Tibial nerve (tissue), 4 donors: ENCODE measurements at regions not wholly inside any gene's neighbourhood (a gene's known extent, or its start where the extent isn't known, plus 50 kb on each side); places are given as distances from the start of the nearest gene placed in this dataset.

Experiments
- DNase-seq, 2 donors: peaks; one replicate each; pipeline ENCODE4 v3.0.0-alpha.2; 2019; ENCODE audit warnings: low spot score in 2 of 2
- H3K27ac ChIP-seq, 4 donors: fragments of 200-600 bp; sonication (generic) in 3 of 4; one replicate each; pipeline ENCODE4 v1.5.1; 2017 to 2019; ENCODE audit warnings: mild to moderate bottlenecking in 1 of 4
- H3K27me3 ChIP-seq, 2 donors: fragments of 200-600 bp; sonication (generic) in 1 of 2; one replicate each; pipeline versions ENCODE4 v1.5.1 to v1.6.0; 2017 to 2019
- H3K36me3 ChIP-seq, 3 donors: fragments of 200-600 bp; sonication (generic); one replicate each; pipeline ENCODE4 v1.5.1; 2018 to 2019
- H3K4me1 ChIP-seq, 4 donors: fragments of 200-600 bp; sonication (generic) in 3 of 4; one replicate each; pipeline ENCODE4 v1.5.1; 2017 to 2019
- H3K4me3 ChIP-seq, 4 donors: fragments of 200-600 bp; sonication (generic) in 3 of 4; one replicate each; pipeline ENCODE4 v1.5.1; 2017 to 2019; ENCODE audit warnings: mild to moderate bottlenecking in 1 of 4, moderate library complexity in 1 of 4
- H3K9me3 ChIP-seq, 4 donors: fragments of 200-600 bp; sonication (generic) in 3 of 4; one replicate each; pipeline ENCODE4 v1.5.1; 2017 to 2019
- EP300 ChIP-seq, 2 donors: sonication (generic); formaldehyde crosslinking; IDR thresholded peaks; one replicate each; pipeline ENCODE4 v1.6.1; 2017; ENCODE audit warnings: antibody characterized with exemption in 2 of 2, mild to moderate bottlenecking in 1 of 2
- POLR2A ChIP-seq, 2 donors: fragments of 450-650 bp; IDR thresholded peaks; one replicate each; pipeline ENCODE4 v1.6.1; 2017; ENCODE audit warnings: antibody characterized with exemption in 2 of 2, mild to moderate bottlenecking in 2 of 2, moderate library complexity in 2 of 2
- WGBS, 2 donors: methylation state at CpG; one replicate each; pipeline ENCODE4 v1.1.5; 2018; 5-methylcytosine and 5-hydroxymethylcytosine counted together
- TF ChIP-seq, protein P1 (sequence below), 5 experiments: fragments of 200-600 bp in 3 of 5; fragments of 450-650 bp in 2 of 5; sonication (generic) in 3 of 5; IDR thresholded peaks; one replicate each; pipeline ENCODE4 v1.5.1; 2016 to 2019; ENCODE audit warnings: antibody characterized with exemption in 5 of 5, mild to moderate bottlenecking in 3 of 5, moderate library complexity in 2 of 5

DNA sequence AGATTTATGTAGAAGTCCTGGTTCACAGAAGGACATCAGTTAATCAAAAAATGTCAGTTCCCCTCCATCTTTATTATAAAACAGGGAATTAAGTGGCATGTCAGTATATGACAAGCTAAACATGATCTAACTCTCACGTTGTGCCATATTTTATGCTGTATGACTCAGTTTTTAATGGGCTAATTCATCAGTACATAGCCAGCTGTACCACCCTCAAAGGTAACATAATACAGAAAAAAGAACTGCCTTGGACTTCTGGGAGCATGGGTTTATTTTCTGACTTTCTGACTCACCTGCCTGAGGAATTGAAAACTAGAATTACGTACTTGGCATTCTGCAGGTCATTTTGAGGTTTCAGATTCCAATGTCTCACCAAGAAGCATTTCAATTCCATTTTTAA is 135.7 kb downstream of the CMPK2 start:
- no peaks in the 10 kb centered on the region for H3K9me3 ChIP-seq
- no peak for DNase-seq
- H3K27me3 ChIP-seq: no peaks in the 10 kb centered on the region
- TF ChIP-seq EP300 (IDR thresholded peaks at IDR 0.05) (no peak), POLR2A (IDR thresholded peaks at IDR 0.05) (no peak)
- TF ChIP-seq, protein P1, sequence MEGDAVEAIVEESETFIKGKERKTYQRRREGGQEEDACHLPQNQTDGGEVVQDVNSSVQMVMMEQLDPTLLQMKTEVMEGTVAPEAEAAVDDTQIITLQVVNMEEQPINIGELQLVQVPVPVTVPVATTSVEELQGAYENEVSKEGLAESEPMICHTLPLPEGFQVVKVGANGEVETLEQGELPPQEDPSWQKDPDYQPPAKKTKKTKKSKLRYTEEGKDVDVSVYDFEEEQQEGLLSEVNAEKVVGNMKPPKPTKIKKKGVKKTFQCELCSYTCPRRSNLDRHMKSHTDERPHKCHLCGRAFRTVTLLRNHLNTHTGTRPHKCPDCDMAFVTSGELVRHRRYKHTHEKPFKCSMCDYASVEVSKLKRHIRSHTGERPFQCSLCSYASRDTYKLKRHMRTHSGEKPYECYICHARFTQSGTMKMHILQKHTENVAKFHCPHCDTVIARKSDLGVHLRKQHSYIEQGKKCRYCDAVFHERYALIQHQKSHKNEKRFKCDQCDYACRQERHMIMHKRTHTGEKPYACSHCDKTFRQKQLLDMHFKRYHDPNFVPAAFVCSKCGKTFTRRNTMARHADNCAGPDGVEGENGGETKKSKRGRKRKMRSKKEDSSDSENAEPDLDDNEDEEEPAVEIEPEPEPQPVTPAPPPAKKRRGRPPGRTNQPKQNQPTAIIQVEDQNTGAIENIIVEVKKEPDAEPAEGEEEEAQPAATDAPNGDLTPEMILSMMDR (IDR thresholded peaks at IDR 0.05): no peak
- WGBS, 2 donors: 85 to 93% methylated on average over 2 of the region's 2 CpGs
- no peaks in the 10 kb centered on the region for H3K36me3 ChIP-seq
- no peak overlapping the region for H3K27ac ChIP-seq
- H3K4me3 ChIP-seq: no peak overlapping the region
- no peaks in the 10 kb centered on the region for H3K4me1 ChIP-seq

DNA sequence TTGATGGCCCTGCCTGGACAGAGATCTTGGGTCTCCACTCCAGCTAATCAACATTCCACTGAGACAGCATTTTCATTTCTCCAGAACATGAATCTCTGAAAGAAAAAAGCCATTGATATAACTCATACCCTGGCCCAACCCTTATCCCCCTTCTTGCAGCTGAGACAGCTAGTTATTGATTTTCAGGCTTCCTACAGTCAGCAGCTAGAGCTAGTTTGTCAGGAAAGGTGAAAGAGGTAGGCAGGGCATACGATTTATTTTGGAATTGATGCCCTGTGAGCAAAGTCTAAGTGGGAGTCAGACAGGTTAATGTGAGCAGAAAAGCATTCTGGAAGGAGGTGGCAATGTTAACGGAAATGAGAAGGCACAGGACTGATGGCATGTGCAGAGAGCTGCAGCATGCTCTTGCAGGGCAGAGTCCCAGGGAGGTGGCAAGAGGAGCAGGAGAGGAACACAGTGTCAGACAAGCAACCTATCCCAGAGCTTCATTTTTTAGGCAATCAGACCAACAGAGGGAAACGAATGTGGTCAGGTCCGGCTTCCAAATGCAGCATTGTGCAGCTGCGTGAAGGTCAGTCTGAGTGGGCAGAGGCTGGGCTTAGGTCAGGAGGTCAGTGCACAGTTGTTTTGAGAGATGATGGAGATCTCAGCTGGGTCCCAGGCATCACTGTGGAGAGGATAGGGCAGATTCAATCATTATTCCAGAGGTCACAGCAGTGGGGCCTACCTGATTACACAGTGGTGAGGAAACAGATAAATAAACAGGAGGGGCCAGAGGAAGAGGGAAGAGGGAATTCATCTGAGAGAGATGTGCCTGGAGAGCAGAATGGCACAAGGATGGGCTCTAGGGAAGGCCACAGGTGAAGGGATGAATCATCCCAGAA is 134.8 kb downstream of the CMPK2 start:
- H3K4me1 ChIP-seq: no peaks in the 10 kb centered on the region
- no peaks in the 10 kb centered on the region for H3K27me3 ChIP-seq
- H3K9me3 ChIP-seq: no peaks in the 10 kb centered on the region
- no peak overlapping the region for H3K27ac ChIP-seq
- TF ChIP-seq EP300 (IDR thresholded peaks at IDR 0.05) (no peak), POLR2A (IDR thresholded peaks at IDR 0.05) (no peak)
- TF ChIP-seq, protein P1 (IDR thresholded peaks at IDR 0.05): no peak
- H3K4me3 ChIP-seq: no peak overlapping the region
- DNase-seq: no peak
- H3K36me3 ChIP-seq: no peaks in the 10 kb centered on the region
- WGBS, 2 donors: 41 to 46% methylated on average over 5 of the region's 5 CpGs

GRCh38 chr2:6739547-6739946 is 126.2 kb downstream of the CMPK2 start:
- WGBS, 2 donors: 86% methylated on average over 7 of the region's 7 CpGs
- no peaks in the 10 kb centered on the region for H3K9me3 ChIP-seq
- TF ChIP-seq, protein P1 (IDR thresholded peaks at IDR 0.05): no peak
- no peak for TF ChIP-seq POLR2A (IDR thresholded peaks at IDR 0.05)
- no peak for DNase-seq
- no peak overlapping the region for H3K27ac ChIP-seq
- no peak overlapping the region for H3K4me3 ChIP-seq
- H3K27me3 ChIP-seq: no peaks in the 10 kb centered on the region
- no peaks in the 10 kb centered on the region for H3K4me1 ChIP-seq
- H3K36me3 ChIP-seq: no peaks in the 10 kb centered on the region

GRCh38 chr2:6741229-6741628 is 124.5 kb downstream of the CMPK2 start:
- no peaks in the 10 kb centered on the region for H3K9me3 ChIP-seq
- no peak for DNase-seq
- H3K27me3 ChIP-seq: no peaks in the 10 kb centered on the region
- TF ChIP-seq POLR2A (IDR thresholded peaks at IDR 0.05): no peak
- H3K4me3 ChIP-seq: no peak overlapping the region
- H3K4me1 ChIP-seq: no peaks in the 10 kb centered on the region
- 87 to 91% methylated on average over 1 of the region's 1 CpG for WGBS, 2 donors
- no peak overlapping the region for H3K27ac ChIP-seq
- H3K36me3 ChIP-seq: no peaks in the 10 kb centered on the region

- no peak overlapping the region for H3K4me3 ChIP-seq
- H3K36me3 ChIP-seq: no peaks in the 10 kb centered on the region
- H3K27me3 ChIP-seq: no peaks in the 10 kb centered on the region
- no peaks in the 10 kb centered on the region for H3K9me3 ChIP-seq
- TF ChIP-seq, protein P1 (IDR thresholded peaks at IDR 0.05): no peak
- TF ChIP-seq EP300 (IDR thresholded peaks at IDR 0.05) (no peak), POLR2A (IDR thresholded peaks at IDR 0.05) (no peak)
- H3K27ac ChIP-seq: no peak overlapping the region
- WGBS, 2 donors: 78 to 80% methylated on average over 4 of the region's 4 CpGs
- H3K4me1 ChIP-seq: no peaks in the 10 kb centered on the region
- no peak for DNase-seq
Observed at GRCh38 chr2:6744038-6744437, 121.7 kb downstream of the CMPK2 start.
